Bronchial epithelial cell (primary cell): ENCODE measurements at regions not wholly inside any gene's neighbourhood (a gene's known extent, or its start where the extent isn't known, plus 50 kb on each side); places are given as distances from the start of the nearest gene placed in this dataset.

ENCODE experiments used
- DNase-seq: peaks from one replicate; pipeline ENCODE4 v3.0.0-alpha.2; 2010; ENCODE audit warnings: low read depth
- FAIRE-seq: peaks from 2 replicates; lab custom pipeline; 2011; peaks lifted over from hg19 to GRCh38; lab: Jason Lieb, UNC
- H3K27me3 ChIP-seq: 2 replicates; pipeline ENCODE4 v1.5.1; 2011; ENCODE audit warnings: low read length; ENCODE audit not compliant: control insufficient read depth, insufficient read depth
- H3K36me3 ChIP-seq: 2 replicates; pipeline ENCODE4 v1.5.1; 2011; ENCODE audit warnings: low read length; ENCODE audit not compliant: control insufficient read depth, insufficient read depth
- H3K4me3 ChIP-seq: 2 replicates; pipeline ENCODE4 v1.5.1; 2011; ENCODE audit warnings: mild to moderate bottlenecking, low read depth, low read length, control low read depth
- CTCF ChIP-seq: IDR thresholded peaks from 2 replicates; pipeline ENCODE4 v1.5.1; 2011; ENCODE audit warnings: mild to moderate bottlenecking, moderate library complexity, low read length, control low read depth, inconsistent platforms; ENCODE audit not compliant: insufficient read depth, severe bottlenecking

- H3K27me3 ChIP-seq = no peaks in the 10 kb centered on the region
- no peak for FAIRE-seq
- no peaks in the 10 kb centered on the region for H3K36me3 ChIP-seq
- no peak overlapping the region for H3K4me3 ChIP-seq
- DNase-seq = no peak
- TF ChIP-seq CTCF = no peak
Measured at GRCh38 chr14:75340921-75341320, 62.3 kb downstream of the FOS start.

- no peak for TF ChIP-seq CTCF
- no peaks in the 10 kb centered on the region for H3K36me3 ChIP-seq
- no peaks in the 10 kb centered on the region for H3K27me3 ChIP-seq
- FAIRE-seq = no peak
- no peak overlapping the region for H3K4me3 ChIP-seq
- no peak for DNase-seq
Measured at GRCh38 chr14:75341620-75342019, 63.0 kb downstream of the FOS start.

DNA sequence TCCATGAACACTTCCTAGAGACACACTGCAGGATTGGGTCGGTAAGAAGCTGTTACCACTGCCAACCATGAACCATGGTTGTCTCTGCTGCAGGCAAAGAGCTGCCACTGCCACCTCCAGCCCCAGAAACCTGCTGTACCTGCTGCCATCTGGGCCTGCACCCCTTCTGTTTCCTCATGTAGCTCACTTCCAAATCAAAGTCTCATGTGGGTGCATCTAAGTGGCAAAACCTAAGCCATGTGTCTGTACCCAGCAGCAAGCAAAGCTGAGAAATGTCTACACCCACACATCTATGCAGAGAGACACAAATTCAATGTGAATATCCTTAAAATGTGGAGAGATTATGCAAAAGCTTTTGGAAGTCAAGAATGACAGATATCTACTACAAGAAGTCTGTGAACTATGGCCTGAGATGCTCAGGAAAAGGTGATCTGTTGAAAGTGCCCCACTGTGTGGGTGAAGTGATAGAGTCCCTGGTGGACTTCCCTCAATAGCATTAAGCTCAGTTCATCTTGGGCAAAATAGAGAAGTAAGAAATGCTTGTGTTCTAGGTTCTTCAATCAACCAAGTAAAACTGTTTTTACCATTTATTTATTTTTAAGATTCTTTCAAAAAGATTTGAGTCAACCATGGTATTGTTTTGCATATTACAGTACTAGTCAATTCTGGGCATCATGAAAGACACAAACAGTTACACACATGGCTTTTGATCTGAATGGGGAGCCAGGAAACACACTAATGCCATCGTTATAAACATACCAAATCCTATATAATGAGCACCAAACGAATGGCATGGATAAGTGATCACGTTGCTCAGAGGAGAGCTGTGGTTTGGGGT lies 64.4 kb downstream of the FOS start:
- Histone ChIP-seq H3K36me3 (no peaks in the 10 kb centered on the region), H3K4me3 (no peak overlapping the region), H3K27me3 (no peaks in the 10 kb centered on the region)
- TF ChIP-seq CTCF = no peak
- DNase-seq (no peak), FAIRE-seq (no peak)

DNA sequence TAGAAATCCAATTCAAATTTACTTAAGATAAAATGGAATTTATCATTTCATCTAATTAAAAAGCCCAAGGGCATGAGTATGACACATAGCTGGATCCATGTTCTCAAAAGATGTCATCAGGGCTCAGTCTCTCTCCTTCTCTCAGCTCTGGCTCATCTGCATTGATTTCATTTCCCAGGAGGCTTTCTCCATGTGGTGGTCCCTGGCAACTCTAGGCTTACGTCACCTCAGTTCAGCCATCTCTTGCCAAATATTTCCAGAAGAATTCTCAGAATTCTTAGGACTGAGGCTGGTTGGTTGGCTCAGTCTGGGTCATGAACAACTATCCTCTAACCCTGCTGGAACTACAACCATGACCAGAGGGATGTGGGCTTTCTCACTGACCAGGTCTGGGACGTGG lies 65.3 kb downstream of the FOS start:
- no peaks in the 10 kb centered on the region for H3K36me3 ChIP-seq
- no peak for TF ChIP-seq CTCF
- H3K27me3 ChIP-seq = no peaks in the 10 kb centered on the region
- H3K4me3 ChIP-seq = no peak overlapping the region
- DNase-seq (no peak), FAIRE-seq (no peak)

DNA sequence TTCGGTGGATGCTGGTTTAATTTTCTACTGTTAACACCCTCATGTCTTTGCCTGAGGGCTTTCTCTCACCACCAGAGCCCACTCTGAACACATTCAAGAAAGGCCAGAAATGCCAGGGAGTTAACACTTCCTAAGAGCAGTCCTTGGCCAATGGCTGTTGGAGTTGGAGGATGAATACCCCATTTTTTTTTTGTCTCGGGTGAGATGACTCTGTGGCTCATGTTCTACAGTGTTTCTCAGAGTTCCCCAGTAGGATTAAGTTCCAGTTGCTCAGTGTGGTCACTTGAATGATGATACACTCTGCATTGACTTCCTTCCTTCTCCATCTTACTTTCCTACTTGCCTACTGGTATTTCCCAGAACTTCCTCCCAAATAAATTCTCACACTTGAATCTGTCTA lies 65.8 kb downstream of the FOS start:
- FAIRE-seq = no peak
- no peak overlapping the region for H3K4me3 ChIP-seq
- no peaks in the 10 kb centered on the region for H3K36me3 ChIP-seq
- DNase-seq = no peak
- TF ChIP-seq CTCF = no peak
- no peaks in the 10 kb centered on the region for H3K27me3 ChIP-seq
